Endothelial cell (in vitro differentiated cells): ENCODE measurements at regions not wholly inside any gene's neighbourhood (a gene's known extent, or its start where the extent isn't known, plus 50 kb on each side); places are given as distances from the start of the nearest gene placed in this dataset.
A peak's percentile ranks its signal among the peaks of the same experiment; 100 is the strongest.

Experiments used
- DNase-seq: peaks from one replicate; pipeline ENCODE4 v3.0.0; 2021; ENCODE audit warnings: low spot score
- H3K27ac Mint-ChIP-seq: one replicate; pipeline ENCODE4 v1.8.0; 2021; ENCODE audit warnings: mixed read lengths, inconsistent platforms; ENCODE audit not compliant: unreplicated experiment
- H3K27me3 Mint-ChIP-seq: one replicate; pipeline ENCODE4 v1.8.0; 2021; ENCODE audit warnings: mild to moderate bottlenecking, moderate library complexity, mixed read lengths, inconsistent platforms; ENCODE audit not compliant: unreplicated experiment
- H3K36me3 Mint-ChIP-seq: one replicate; pipeline ENCODE4 v1.8.0; 2021; ENCODE audit warnings: mild to moderate bottlenecking, low read depth, mixed read lengths, inconsistent platforms; ENCODE audit not compliant: unreplicated experiment
- H3K4me1 Mint-ChIP-seq: one replicate; pipeline ENCODE4 v1.8.0; 2021; ENCODE audit warnings: mild to moderate bottlenecking, mixed read lengths, inconsistent platforms; ENCODE audit not compliant: unreplicated experiment
- H3K4me3 Mint-ChIP-seq: one replicate; pipeline ENCODE4 v1.8.0; 2021; ENCODE audit warnings: mild to moderate bottlenecking, mixed read lengths, inconsistent platforms; ENCODE audit not compliant: unreplicated experiment
- H3K9me3 Mint-ChIP-seq: one replicate; pipeline ENCODE4 v1.8.0; 2021; ENCODE audit warnings: mixed read lengths, inconsistent platforms; ENCODE audit not compliant: unreplicated experiment
- CTCF ChIP-seq: fragments of 200-600 bp; sonication (generic); IDR thresholded peaks from one replicate; pipeline ENCODE4 v1.5.0; 2021; ENCODE audit warnings: antibody characterized with exemption; ENCODE audit not compliant: unreplicated experiment

- Mint-ChIP-seq H3K9me3 (no peaks in the 10 kb centered on the region), H3K27me3 (peaks cover 2% of the 10 kb centered on the region), H3K4me1 (no peaks in the 10 kb centered on the region), H3K36me3 (peaks cover 6% of the 10 kb centered on the region), H3K4me3 (no peak overlapping the region), H3K27ac (no peak overlapping the region)
- no peak for TF ChIP-seq CTCF
- DNase-seq = no peak
These were observed 58.0 kb upstream of the CD82 start for GRCh38 chr11:44507491-44507890.

- Mint-ChIP-seq H3K27ac (peak overlapping the region; percentile 23), H3K9me3 (no peaks in the 10 kb centered on the region), H3K4me3 (no peak overlapping the region), H3K36me3 (peaks cover 6% of the 10 kb centered on the region), H3K4me1 (no peaks in the 10 kb centered on the region), H3K27me3 (peaks cover 2% of the 10 kb centered on the region)
- TF ChIP-seq CTCF = no peak
- DNase-seq = no peak
These were observed 57.5 kb upstream of the CD82 start for GRCh38 chr11:44507896-44508445.

- H3K27ac Mint-ChIP-seq = no peak overlapping the region
- no peak for TF ChIP-seq CTCF
- H3K4me1 Mint-ChIP-seq = no peaks in the 10 kb centered on the region
- no peak overlapping the region for H3K4me3 Mint-ChIP-seq
- H3K27me3 Mint-ChIP-seq = peaks cover 2% of the 10 kb centered on the region
- H3K9me3 Mint-ChIP-seq = no peaks in the 10 kb centered on the region
- no peak for DNase-seq
- peaks cover 6% of the 10 kb centered on the region for H3K36me3 Mint-ChIP-seq
These were observed 56.2 kb upstream of the CD82 start for GRCh38 chr11:44509296-44509695.

GRCh38 chr11:44510372-44510771 lies 55.1 kb upstream of the CD82 start:
- H3K27me3 Mint-ChIP-seq = peaks cover 2% of the 10 kb centered on the region
- DNase-seq = no peak
- peaks cover 3% of the 10 kb centered on the region for H3K4me1 Mint-ChIP-seq
- H3K36me3 Mint-ChIP-seq = peaks cover 6% of the 10 kb centered on the region
- no peaks in the 10 kb centered on the region for H3K9me3 Mint-ChIP-seq
- H3K4me3 Mint-ChIP-seq = no peak overlapping the region
- TF ChIP-seq CTCF = no peak
- no peak overlapping the region for H3K27ac Mint-ChIP-seq

- Mint-ChIP-seq H3K36me3 (no peaks in the 10 kb centered on the region), H3K4me3 (no peak overlapping the region), H3K9me3 (no peaks in the 10 kb centered on the region), H3K27ac (no peak overlapping the region), H3K4me1 (peaks cover 3% of the 10 kb centered on the region), H3K27me3 (no peaks in the 10 kb centered on the region)
- TF ChIP-seq CTCF = no peak
- DNase-seq = no peak
These were observed 52.6 kb upstream of the CD82 start for GRCh38 chr11:44512818-44513217.
